ENCODE measurements at regions not wholly inside any gene's neighbourhood (a gene's known extent, or its start where the extent isn't known, plus 50 kb on each side); places are given as distances from the start of the nearest gene placed in this dataset.

DNA sequence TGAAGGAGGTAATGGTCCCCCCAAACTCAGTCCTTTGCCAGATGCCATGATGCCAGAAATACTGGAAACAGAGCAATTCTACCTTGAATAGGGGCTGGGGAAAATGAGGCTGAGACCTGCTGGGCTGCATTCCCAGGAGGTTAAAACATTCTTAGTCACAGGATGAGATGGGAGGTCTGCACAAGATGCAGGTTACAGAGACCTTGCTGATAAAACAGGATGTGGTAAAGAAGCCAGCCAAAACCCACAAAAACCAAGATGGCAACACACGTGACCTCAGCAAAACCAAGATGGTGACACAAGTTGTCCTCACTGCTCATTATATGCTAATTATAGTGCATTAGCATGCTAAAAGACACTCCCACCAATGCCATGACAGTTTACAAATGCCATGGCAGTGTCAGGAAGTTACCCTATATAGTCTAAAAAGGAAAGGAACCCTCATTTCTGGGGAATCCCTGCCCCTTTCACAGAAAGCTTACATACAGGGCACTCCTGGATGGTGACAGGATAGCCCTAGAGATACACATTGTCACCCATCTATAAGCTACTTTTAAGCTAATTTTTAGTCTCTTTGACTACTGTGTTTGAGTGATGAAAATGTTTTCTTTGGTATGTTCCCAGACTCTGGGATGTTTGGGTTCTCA is 979.7 kb downstream of the TBC1D32 start:
- Mint-ChIP-seq H3K4me3 (no peak overlapping the region), H3K9me3 (peaks cover 21% of the 10 kb centered on the region), H3K27ac (no peak overlapping the region), H3K4me1 (no peaks in the 10 kb centered on the region), H3K36me3 (ENCODE audit: low read depth) (peaks cover 3% of the 10 kb centered on the region), H3K27me3 (ENCODE audit: insufficient read depth) (no peaks in the 10 kb centered on the region)
- H3K4me3 ChIP-seq (ENCODE audit: low read length), result no peak overlapping the region
- H3K9me3 ChIP-seq (ENCODE audit: control insufficient read depth, low read length), result peaks cover 21% of the 10 kb centered on the region
- no peak for DNase-seq
- H3K9ac ChIP-seq (ENCODE audit: extremely low read depth, low read length, poor library complexity, severe bottlenecking), result no peak overlapping the region
- no peaks in the 10 kb centered on the region for H3K36me3 ChIP-seq (ENCODE audit: control insufficient read depth, insufficient read depth, low read length)
- H3K27ac ChIP-seq (ENCODE audit: low read depth, low read length), result no peak overlapping the region
- 81% methylated on average over 1 of the region's 1 CpG; no CpG with 5 or more reads in 1 of the 2 experiments for WGBS, 2 experiments (ENCODE audit: insufficient coverage in 1 of 2, insufficient read length in 1 of 2)
- H3K4me1 ChIP-seq (ENCODE audit: control insufficient read depth, insufficient read depth, low read length), result no peaks in the 10 kb centered on the region
- H3K27me3 ChIP-seq (ENCODE audit: control insufficient read depth, insufficient read depth, low read length, poor library complexity, severe bottlenecking), result no peaks in the 10 kb centered on the region
- TF ChIP-seq, protein P1, sequence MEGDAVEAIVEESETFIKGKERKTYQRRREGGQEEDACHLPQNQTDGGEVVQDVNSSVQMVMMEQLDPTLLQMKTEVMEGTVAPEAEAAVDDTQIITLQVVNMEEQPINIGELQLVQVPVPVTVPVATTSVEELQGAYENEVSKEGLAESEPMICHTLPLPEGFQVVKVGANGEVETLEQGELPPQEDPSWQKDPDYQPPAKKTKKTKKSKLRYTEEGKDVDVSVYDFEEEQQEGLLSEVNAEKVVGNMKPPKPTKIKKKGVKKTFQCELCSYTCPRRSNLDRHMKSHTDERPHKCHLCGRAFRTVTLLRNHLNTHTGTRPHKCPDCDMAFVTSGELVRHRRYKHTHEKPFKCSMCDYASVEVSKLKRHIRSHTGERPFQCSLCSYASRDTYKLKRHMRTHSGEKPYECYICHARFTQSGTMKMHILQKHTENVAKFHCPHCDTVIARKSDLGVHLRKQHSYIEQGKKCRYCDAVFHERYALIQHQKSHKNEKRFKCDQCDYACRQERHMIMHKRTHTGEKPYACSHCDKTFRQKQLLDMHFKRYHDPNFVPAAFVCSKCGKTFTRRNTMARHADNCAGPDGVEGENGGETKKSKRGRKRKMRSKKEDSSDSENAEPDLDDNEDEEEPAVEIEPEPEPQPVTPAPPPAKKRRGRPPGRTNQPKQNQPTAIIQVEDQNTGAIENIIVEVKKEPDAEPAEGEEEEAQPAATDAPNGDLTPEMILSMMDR (conservative IDR thresholded peaks at IDR 0.05), result no peak

DNA sequence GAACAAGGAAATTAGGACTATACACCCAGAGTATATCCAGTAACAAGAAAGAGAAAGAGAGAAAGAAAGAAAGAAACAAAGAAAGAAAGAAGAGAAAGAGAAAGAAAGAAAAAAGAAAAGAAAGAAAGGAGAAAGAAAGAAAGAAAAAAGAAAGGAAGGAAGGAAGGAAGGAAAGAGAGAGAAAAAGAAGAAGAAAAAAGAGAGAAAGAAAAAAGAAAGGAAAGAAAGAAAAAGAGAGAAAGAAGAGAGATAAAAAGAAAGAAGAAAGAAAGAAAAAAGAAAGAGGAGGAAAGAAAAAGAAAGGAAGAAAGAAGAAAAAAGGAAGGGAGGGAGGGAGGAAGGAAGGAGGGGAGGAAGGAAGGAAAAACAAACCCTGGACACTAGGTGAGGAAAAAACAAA is 981.8 kb downstream of the TBC1D32 start:
- Mint-ChIP-seq H3K9me3 (peaks cover 1% of the 10 kb centered on the region), H3K36me3 (ENCODE audit: low read depth) (no peaks in the 10 kb centered on the region), H3K27ac (no peak overlapping the region), H3K4me3 (no peak overlapping the region), H3K4me1 (no peaks in the 10 kb centered on the region), H3K27me3 (ENCODE audit: insufficient read depth) (no peaks in the 10 kb centered on the region)
- no peaks in the 10 kb centered on the region for H3K27me3 ChIP-seq (ENCODE audit: control insufficient read depth, insufficient read depth, low read length, poor library complexity, severe bottlenecking)
- H3K27ac ChIP-seq (ENCODE audit: low read depth, low read length), result no peak overlapping the region
- H3K36me3 ChIP-seq (ENCODE audit: control insufficient read depth, insufficient read depth, low read length), result no peaks in the 10 kb centered on the region
- DNase-seq, result no peak
- H3K9ac ChIP-seq (ENCODE audit: extremely low read depth, low read length, poor library complexity, severe bottlenecking), result no peak overlapping the region
- H3K4me3 ChIP-seq (ENCODE audit: low read length), result no peak overlapping the region
- no peaks in the 10 kb centered on the region for H3K4me1 ChIP-seq (ENCODE audit: control insufficient read depth, insufficient read depth, low read length)
- TF ChIP-seq, protein P1 (conservative IDR thresholded peaks at IDR 0.05), result no peak
- H3K9me3 ChIP-seq (ENCODE audit: control insufficient read depth, low read length), result peaks cover 3% of the 10 kb centered on the region

DNA sequence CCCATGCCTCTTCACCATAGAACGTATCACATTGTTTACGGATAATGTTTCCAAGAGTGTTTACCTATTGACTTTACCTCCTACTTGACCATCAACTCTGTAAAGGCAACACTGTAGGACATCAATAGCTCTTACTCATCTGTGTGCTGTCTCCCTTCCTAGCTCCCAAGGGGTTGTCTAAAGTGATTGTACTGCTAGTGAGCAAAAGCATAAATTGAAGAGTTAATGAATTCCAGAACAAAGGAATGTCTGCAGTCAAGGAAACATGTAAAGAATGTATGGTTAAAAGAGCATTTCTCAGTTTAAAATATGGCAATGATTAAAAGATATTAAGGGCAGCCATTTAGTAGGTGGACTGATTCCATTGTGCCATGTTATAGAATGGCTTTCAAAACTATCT is 985.4 kb downstream of the TBC1D32 start:
- Histone ChIP-seq H3K27me3 (ENCODE audit: control insufficient read depth, insufficient read depth, low read length, poor library complexity, severe bottlenecking) (no peaks in the 10 kb centered on the region), H3K9me3 (ENCODE audit: control insufficient read depth, low read length) (no peaks in the 10 kb centered on the region), H3K27ac (ENCODE audit: low read depth, low read length) (no peak overlapping the region), H3K36me3 (ENCODE audit: control insufficient read depth, insufficient read depth, low read length) (no peaks in the 10 kb centered on the region), H3K9ac (ENCODE audit: extremely low read depth, low read length, poor library complexity, severe bottlenecking) (no peak overlapping the region), H3K4me1 (ENCODE audit: control insufficient read depth, insufficient read depth, low read length) (no peaks in the 10 kb centered on the region), H3K4me3 (ENCODE audit: low read length) (no peak overlapping the region)
- H3K4me1 Mint-ChIP-seq, result no peaks in the 10 kb centered on the region
- no peaks in the 10 kb centered on the region for H3K9me3 Mint-ChIP-seq
- H3K36me3 Mint-ChIP-seq (ENCODE audit: low read depth), result no peaks in the 10 kb centered on the region
- no peak for DNase-seq
- WGBS, 2 experiments (ENCODE audit: insufficient coverage in 1 of 2, insufficient read length in 1 of 2), result 92 to 94% methylated on average over 2 of the region's 2 CpGs
- no peak overlapping the region for H3K27ac Mint-ChIP-seq
- H3K27me3 Mint-ChIP-seq (ENCODE audit: insufficient read depth), result no peaks in the 10 kb centered on the region
- TF ChIP-seq, protein P1 (conservative IDR thresholded peaks at IDR 0.05), result no peak
- no peak overlapping the region for H3K4me3 Mint-ChIP-seq
